HCT116 (cell line): ENCODE measurements at regions not wholly inside any gene's neighbourhood (a gene's known extent, or its start where the extent isn't known, plus 50 kb on each side); places are given as distances from the start of the nearest gene placed in this dataset.

Experiments
- ATAC-seq: fragments of 200-7000 bp; cut with Tn5 transposase; 2 replicates; pipeline ENCODE4 v1.9.1; 2020; ENCODE audit warnings: mild to moderate bottlenecking, moderate library complexity
- BruUV-seq: library from RNA; stranded (reverse); fragments of 400-500 nt; replicated peaks from 2 replicates; lab custom pipeline; 2021; lab: Mats Ljungman, UMichigan
- CTCF ChIA-PET: fragments of 300-600 bp; sonication (Branson Sonifier 250); formaldehyde crosslinking; loops from one replicate; lab custom pipeline; 2021; ENCODE audit warnings: antibody characterized with exemption; lab: Charles Lee
- POLR2A ChIA-PET: fragments of 300-600, 350-600 bp; sonication (Branson Sonifier 250); formaldehyde crosslinking; loops from one replicate; lab custom pipeline; 2021; ENCODE audit warnings: antibody characterized with exemption; lab: Charles Lee
- RAD21 ChIA-PET, 2 experiments: fragments of 300-600 bp; sonication (Branson Sonifier 250); formaldehyde crosslinking; loops; one replicate each; lab custom pipeline; 2023; ENCODE audit warnings: low total read pairs in 2 of 2; ENCODE audit not compliant: uncharacterized antibody in 2 of 2, unreplicated experiment in 2 of 2, low non-redundant PET in 1 of 2; lab: Charles Lee
- DNase-seq: peaks from one replicate; pipeline ENCODE4 v3.0.0-alpha.2; 2010; ENCODE audit warnings: low read depth, low spot score
- H2AFZ ChIP-seq: fragments of 200-600 bp; shearing (Covaris generic), sonication (generic); 2 replicates; pipeline ENCODE4 v1.6.1; 2017; ENCODE audit warnings: low read depth, mixed run types, mixed read lengths, antibody characterized with exemption, low read length; ENCODE audit not compliant: poor library complexity, severe bottlenecking
- H3K27ac ChIP-seq: 2 replicates; pipeline ENCODE4 v1.5.1; 2012; ENCODE audit warnings: low read depth, low read length
- H3K27me3 ChIP-seq: fragments of 200-600 bp; sonication (generic); 2 replicates; pipeline ENCODE4 v1.6.1; 2016; ENCODE audit warnings: mixed run types, low read length, mixed read lengths; ENCODE audit not compliant: insufficient read depth
- H3K36me3 ChIP-seq, 2 experiments: fragments of 200-500 bp in 1 of 2; fragments of 200-600 bp in 1 of 2; sonication (Bioruptor generic) in 1 of 2; sonication (generic) in 1 of 2; 2 replicates each; pipeline versions ENCODE4 v1.5.1 to v1.6.1; 2014 to 2016; ENCODE audit warnings: low read length in 2 of 2, inconsistent platforms in 1 of 2, mixed read lengths in 1 of 2, mixed run types in 1 of 2; ENCODE audit not compliant: insufficient read depth in 2 of 2, control insufficient read depth in 1 of 2
- H3K4me1 ChIP-seq, 2 experiments: fragments of 200-600 bp in 1 of 2; sonication (generic) in 1 of 2; 2 replicates each; pipeline versions ENCODE4 v1.5.1 to v1.6.1; 2012 to 2017; ENCODE audit warnings: low read length in 2 of 2, inconsistent platforms in 1 of 2, mild to moderate bottlenecking in 1 of 2, mixed read lengths in 1 of 2, mixed run types in 1 of 2, moderate library complexity in 1 of 2; ENCODE audit not compliant: insufficient read depth in 2 of 2, control insufficient read depth in 1 of 2
- H3K4me2 ChIP-seq: fragments of 200-600 bp; sonication (generic); 2 replicates; pipeline ENCODE4 v1.6.1; 2017; ENCODE audit warnings: mixed run types, low read length, mixed read lengths
- H3K4me3 ChIP-seq, 2 experiments: fragments of 200-600 bp in 1 of 2; sonication (generic) in 1 of 2; replicated peaks in 1 of 2; 2 replicates each; pipeline ENCODE4 v1.5.1; 2011 to 2016; ENCODE audit warnings: low read length in 2 of 2, control low read depth in 1 of 2, low read depth in 1 of 2, mild to moderate bottlenecking in 1 of 2, mixed read lengths in 1 of 2, mixed run types in 1 of 2
- H3K79me2 ChIP-seq: fragments of 200-600 bp; sonication (generic); 2 replicates; pipeline ENCODE4 v1.6.1; 2017; ENCODE audit warnings: mild to moderate bottlenecking, mixed run types, low read length, moderate library complexity, mixed read lengths; ENCODE audit not compliant: insufficient read depth
- H3K9ac ChIP-seq: fragments of 200-600 bp; sonication (generic); 2 replicates; pipeline ENCODE4 v1.6.1; 2016; ENCODE audit warnings: low read length, mixed read lengths
- H3K9me2 ChIP-seq: fragments of 200-600 bp; sonication (generic), shearing (Covaris generic); 2 replicates; pipeline ENCODE4 v1.6.1; 2017; ENCODE audit warnings: mixed run types, mild to moderate bottlenecking, moderate library complexity; ENCODE audit not compliant: insufficient read depth
- H3K9me3 ChIP-seq, 2 experiments: fragments of 200-500 bp in 1 of 2; fragments of 200-600 bp in 1 of 2; sonication (Bioruptor generic) in 1 of 2; sonication (generic) in 1 of 2; 2 replicates each; pipeline ENCODE4 v1.6.1; 2014 to 2017; ENCODE audit warnings: low read length in 2 of 2, mixed read lengths in 2 of 2, inconsistent platforms in 1 of 2, low read depth in 1 of 2, mild to moderate bottlenecking in 1 of 2, mixed run types in 1 of 2, moderate library complexity in 1 of 2; ENCODE audit not compliant: control insufficient read depth in 1 of 2, insufficient read depth in 1 of 2
- H4K20me1 ChIP-seq: fragments of 200-600 bp; sonication (generic), shearing (Covaris generic); 2 replicates; pipeline ENCODE4 v1.6.1; 2017; ENCODE audit warnings: mixed run types, mild to moderate bottlenecking, moderate library complexity; ENCODE audit not compliant: insufficient read depth
- ELF1 ChIP-seq: IDR thresholded peaks from 2 replicates; pipeline ENCODE4 v1.6.1; 2012; ENCODE audit warnings: low read depth, borderline replicate concordance
- EZH2phosphoT487 ChIP-seq: fragments of 200-600 bp; IDR thresholded peaks from 2 replicates; pipeline ENCODE4 v1.6.1; 2018; ENCODE audit warnings: antibody characterized with exemption, borderline replicate concordance
- SIN3A ChIP-seq: IDR thresholded peaks from 2 replicates; pipeline ENCODE4 v1.6.1; 2012; ENCODE audit warnings: low read depth
- SRF ChIP-seq: IDR thresholded peaks from 2 replicates; pipeline ENCODE4 v1.6.1; 2012; ENCODE audit warnings: low read depth
- intact Hi-C: fragments of 100-400 bp; cut with micrococcal nuclease; formaldehyde crosslinking; loops from 2 replicates; pipeline ENCODE4 v1.10.0; 2022

- H3K27ac ChIP-seq = no peak overlapping the region
- DNase-seq (no peak), ATAC-seq (no peak)
- no peak overlapping the region for H3K4me3 ChIP-seq
- ChIA-PET POLR2A (no interaction called here), CTCF (no interaction called here), RAD21 (no interaction called here)
- H3K36me3 ChIP-seq = no peaks in the 10 kb centered on the region
- no peaks in the 10 kb centered on the region for H3K27me3 ChIP-seq
- H2AFZ ChIP-seq = no peak overlapping the region
- BruUV-seq = no TSS peak
- no peak for TF ChIP-seq SIN3A
- H3K4me2 ChIP-seq = no peak overlapping the region
- H3K79me2 ChIP-seq = no peaks in the 10 kb centered on the region
- no peaks in the 10 kb centered on the region for H4K20me1 ChIP-seq
- H3K9ac ChIP-seq = no peak overlapping the region
- H3K4me1 ChIP-seq = no peaks in the 10 kb centered on the region
- intact Hi-C loops = no loop called here
- no peaks in the 10 kb centered on the region for H3K9me3 ChIP-seq
- no peaks in the 10 kb centered on the region for H3K9me2 ChIP-seq
These were observed 405.9 kb downstream of the PLK2 start for GRCh38 chr5:58054018-58054417.

- no peaks in the 10 kb centered on the region for H3K79me2 ChIP-seq
- CTCF ChIA-PET = no interaction called here
- no peak overlapping the region for H2AFZ ChIP-seq
- H3K27ac ChIP-seq = no peak overlapping the region
- BruUV-seq = no TSS peak
- H3K9me2 ChIP-seq = no peaks in the 10 kb centered on the region
- ATAC-seq (no peak), DNase-seq (no peak)
- TF ChIP-seq SRF (no peak), EZH2phosphoT487 (no peak), ELF1 (no peak)
- no peaks in the 10 kb centered on the region for H3K27me3 ChIP-seq
- POLR2A ChIA-PET = no interaction called here
- no peaks in the 10 kb centered on the region for H4K20me1 ChIP-seq
- no peaks in the 10 kb centered on the region for H3K36me3 ChIP-seq
- no peak overlapping the region for H3K4me2 ChIP-seq
- no peak overlapping the region for H3K9ac ChIP-seq
- H3K9me3 ChIP-seq = no peaks in the 10 kb centered on the region
- no peak overlapping the region for H3K4me3 ChIP-seq
- H3K4me1 ChIP-seq = no peaks in the 10 kb centered on the region
- RAD21 ChIA-PET = no interaction called here
- intact Hi-C loops = no loop called here
These were observed 410.9 kb downstream of the PLK2 start for GRCh38 chr5:58048954-58049353.
